Smooth muscle cell of the brain vasculature (primary cell): ENCODE measurements at regions not wholly inside any gene's neighbourhood (a gene's known extent, or its start where the extent isn't known, plus 50 kb on each side); places are given as distances from the start of the nearest gene placed in this dataset.
A peak's percentile ranks its signal among the peaks of the same experiment; 100 is the strongest.

Source experiments
- DNase-seq: peaks from one replicate; pipeline ENCODE4 v3.0.0-alpha.2; 2012; ENCODE audit warnings: low read depth, low spot score

GRCh38 chr13:107119989-107120881 lies 552.3 kb upstream of the ARGLU1 start:
- DNase-seq: no peak

GRCh38 chr13:107118506-107118905 lies 550.6 kb upstream of the ARGLU1 start:
- no peak for DNase-seq

GRCh38 chr13:107117327-107118012 lies 549.5 kb upstream of the ARGLU1 start:
- no peak for DNase-seq

- no peak for DNase-seq
These were observed 545.5 kb upstream of the ARGLU1 start for GRCh38 chr13:107113387-107113786.

- DNase-seq: no peak
These were observed 543.3 kb upstream of the ARGLU1 start for GRCh38 chr13:107111248-107111647.

- peak; percentile 15 for DNase-seq
These were observed 536.7 kb upstream of the ARGLU1 start for GRCh38 chr13:107104631-107105030.

GRCh38 chr13:107102676-107103075 lies 534.7 kb upstream of the ARGLU1 start:
- no peak for DNase-seq

GRCh38 chr13:107099661-107100060 lies 531.7 kb upstream of the ARGLU1 start:
- no peak for DNase-seq

GRCh38 chr13:107097916-107098315 lies 530.0 kb upstream of the ARGLU1 start:
- DNase-seq: no peak

- DNase-seq: no peak
These were observed 527.9 kb upstream of the ARGLU1 start for GRCh38 chr13:107095876-107096275.

GRCh38 chr13:107091861-107092260 lies 523.9 kb upstream of the ARGLU1 start:
- no peak for DNase-seq

- no peak for DNase-seq
These were observed 523.5 kb upstream of the ARGLU1 start for GRCh38 chr13:107091428-107091827.

GRCh38 chr13:107088061-107088460 lies 520.1 kb upstream of the ARGLU1 start:
- DNase-seq: no peak

- no peak for DNase-seq
These were observed 511.6 kb upstream of the ARGLU1 start for GRCh38 chr13:107079423-107080049.

- DNase-seq: no peak
These were observed 510.4 kb upstream of the ARGLU1 start for GRCh38 chr13:107078229-107078765.

GRCh38 chr13:107076801-107077200 lies 508.9 kb upstream of the ARGLU1 start:
- no peak for DNase-seq

GRCh38 chr13:107075576-107075975 lies 507.6 kb upstream of the ARGLU1 start:
- DNase-seq: no peak

GRCh38 chr13:107070792-107071191 lies 502.9 kb upstream of the ARGLU1 start:
- no peak for DNase-seq

- no peak for DNase-seq
These were observed 501.3 kb upstream of the ARGLU1 start for GRCh38 chr13:107069108-107069776.

- no peak for DNase-seq
These were observed 499.4 kb upstream of the ARGLU1 start for GRCh38 chr13:107067381-107067780.

GRCh38 chr13:107066355-107066754 lies 498.4 kb upstream of the ARGLU1 start:
- DNase-seq: no peak

GRCh38 chr13:107065036-107065435 lies 497.1 kb upstream of the ARGLU1 start:
- DNase-seq: no peak
